ENCODE measurements at regions not wholly inside any gene's neighbourhood (a gene's known extent, or its start where the extent isn't known, plus 50 kb on each side); places are given as distances from the start of the nearest gene placed in this dataset.

DNA sequence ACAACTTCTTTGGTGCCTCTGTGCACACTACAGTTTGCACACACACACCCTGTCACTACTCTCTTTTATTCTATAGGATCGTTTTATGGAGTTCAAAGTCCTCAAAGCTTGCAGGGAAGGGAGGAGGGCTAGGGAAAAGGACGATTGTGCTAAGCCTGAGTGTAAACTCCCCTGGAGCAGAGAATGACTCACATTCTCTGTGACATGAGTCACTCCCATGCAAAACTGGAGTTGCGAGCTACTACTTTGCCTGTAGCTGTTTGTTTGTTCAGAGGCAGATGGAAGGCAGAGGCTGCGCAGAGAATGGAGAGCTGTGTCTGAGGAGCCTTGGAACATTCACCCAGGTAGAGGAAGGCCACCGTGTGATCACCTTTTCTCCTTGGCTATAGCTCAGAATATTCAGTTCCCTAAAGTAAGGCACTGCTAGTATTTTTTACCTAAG, 80.5 kb upstream of the MBNL2 start:
- TF ChIP-seq CTCF (optimal IDR thresholded peaks at IDR 0.05 in 1 of 3, IDR thresholded peaks at IDR 0.05 in 1 of 3, conservative IDR thresholded peaks at IDR 0.05 in 1 of 3; ENCODE audit: extremely low read depth in 1 of 3, insufficient read depth in 2 of 3, low read length in 3 of 3): no peak
- TF ChIP-seq EZH2 (IDR thresholded peaks at IDR 0.05; ENCODE audit: low read length): no peak

Data from keratinocyte (primary cell).